K562 (cell line): ENCODE measurements at regions not wholly inside any gene's neighbourhood (a gene's known extent, or its start where the extent isn't known, plus 50 kb on each side); places are given as distances from the start of the nearest gene placed in this dataset. TPM values are rescaled to one million over a fixed set of nuclear protein-coding genes. Genes with fewer than 3 reads are reported as not detected.

Experiments
- small RNA-seq: library from RNA; depleted of rRNA; stranded (forward); fragments of <200 nt; gene quantifications from one replicate; pipeline ENCODE3, GENCODE V24; 2014

Small RNAs in the stretch of these regions (small RNA-seq; reads per million reads assigned to genes)
- not detected for gene RN7SL7P
